NCI-H345 treated with DMSO at 0.1 percent for 48 hours (cell line): ENCODE measurements at regions not wholly inside any gene's neighbourhood (a gene's known extent, or its start where the extent isn't known, plus 50 kb on each side); places are given as distances from the start of the nearest gene placed in this dataset.

Experiments
- DNase-seq: peaks from one replicate; lab custom pipeline; 2025; ENCODE audit not compliant: unreplicated experiment; lab: John Stamatoyannopoulos, UW

DNA sequence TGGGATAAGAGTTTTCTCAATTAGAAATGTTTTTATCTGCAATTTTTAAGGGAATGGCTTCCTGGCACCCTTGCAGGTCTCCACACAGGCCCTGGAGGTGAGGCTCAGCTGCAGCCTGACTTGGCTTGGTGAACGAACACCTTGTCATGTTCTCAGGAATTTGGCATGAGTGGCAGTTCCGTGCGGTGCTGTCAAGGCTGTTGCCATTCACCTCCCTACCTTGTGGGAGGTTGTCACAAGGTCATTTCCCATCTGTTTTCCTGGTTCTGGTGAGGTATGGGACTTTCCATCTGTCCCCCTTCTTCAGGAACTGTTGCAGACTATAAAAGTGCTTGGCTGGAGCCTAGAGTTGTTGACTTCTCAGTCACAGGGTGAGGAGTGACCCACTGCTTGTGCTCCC, 82.9 kb downstream of the ELOVL4 start:
- no peak for DNase-seq

DNA sequence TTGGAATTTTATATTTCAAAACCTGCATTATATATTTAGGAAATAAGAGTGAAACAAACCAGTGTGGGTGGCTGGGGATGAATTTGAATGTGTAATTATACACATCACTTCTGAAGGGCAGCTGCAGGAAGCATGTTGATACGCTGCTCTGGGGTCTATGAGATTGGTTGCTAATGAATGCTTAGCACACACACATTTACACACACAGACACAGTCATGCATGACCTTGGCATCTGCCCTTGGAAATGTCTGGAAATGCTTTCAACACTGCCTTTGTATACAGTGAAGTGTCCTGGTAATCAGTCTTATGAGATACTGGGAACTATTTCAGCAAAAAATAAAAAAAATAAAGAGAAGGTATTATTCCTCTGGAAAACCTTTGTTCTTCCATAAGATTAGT, 83.4 kb downstream of the ELOVL4 start:
- DNase-seq = peak; percentile 27

DNA sequence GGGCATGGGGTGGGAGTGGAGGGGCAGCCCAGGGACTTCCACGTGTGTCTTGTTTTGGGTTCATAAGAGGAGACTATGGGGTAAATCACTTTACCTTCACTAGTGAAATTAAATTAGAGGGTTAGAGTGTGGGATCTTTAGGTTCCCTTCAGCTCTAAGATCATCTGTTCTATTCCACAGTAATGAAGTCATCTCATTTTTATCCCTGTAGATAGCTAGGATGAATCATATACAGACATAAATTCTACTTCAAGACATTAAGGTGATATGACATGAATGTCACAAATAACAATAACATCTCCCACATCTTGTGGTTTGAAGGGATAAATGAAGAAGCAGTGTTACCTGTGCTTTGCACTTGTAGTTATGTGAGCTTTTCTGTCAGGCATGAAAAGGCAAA, 83.8 kb downstream of the ELOVL4 start:
- no peak for DNase-seq

DNA sequence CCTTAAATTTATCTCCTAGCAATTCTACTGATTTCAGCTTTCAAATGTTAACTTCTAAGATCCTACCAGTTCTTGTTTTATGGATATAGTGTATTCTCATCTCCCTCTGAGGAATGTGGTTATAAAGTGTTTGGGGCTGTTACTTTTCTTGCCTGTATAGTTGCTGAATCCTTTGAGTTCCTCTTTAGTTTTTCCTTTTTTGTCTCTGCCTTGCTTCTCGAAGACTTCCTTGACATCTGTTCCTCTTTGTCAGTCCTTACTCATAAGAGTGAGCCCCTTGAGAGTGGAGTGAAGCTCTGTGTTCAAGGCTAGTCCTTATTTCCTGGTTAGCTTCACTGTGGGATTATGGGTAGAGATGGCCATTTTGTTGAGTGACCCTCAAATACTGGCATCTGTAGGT, 84.6 kb downstream of the ELOVL4 start:
- no peak for DNase-seq

DNA sequence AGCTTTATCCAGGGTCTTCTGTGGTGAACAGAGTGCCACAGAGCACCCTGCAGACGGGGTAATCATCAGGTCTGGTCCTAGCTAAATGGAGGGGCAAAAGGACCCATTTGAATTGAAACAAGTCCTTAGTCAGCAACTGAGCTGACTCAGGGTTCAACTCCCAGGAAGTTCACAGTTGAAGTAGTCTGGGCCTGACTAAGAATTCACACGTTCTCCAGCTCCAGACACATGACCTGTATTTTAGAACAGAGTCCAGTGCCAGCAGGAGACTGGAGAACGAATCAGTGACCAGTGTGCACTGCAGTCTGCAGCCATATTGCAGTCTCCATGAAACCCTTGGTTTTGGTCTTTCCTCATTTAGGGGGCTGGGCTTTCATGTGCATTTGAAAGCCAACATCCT, 85.2 kb downstream of the ELOVL4 start:
- no peak for DNase-seq

DNA sequence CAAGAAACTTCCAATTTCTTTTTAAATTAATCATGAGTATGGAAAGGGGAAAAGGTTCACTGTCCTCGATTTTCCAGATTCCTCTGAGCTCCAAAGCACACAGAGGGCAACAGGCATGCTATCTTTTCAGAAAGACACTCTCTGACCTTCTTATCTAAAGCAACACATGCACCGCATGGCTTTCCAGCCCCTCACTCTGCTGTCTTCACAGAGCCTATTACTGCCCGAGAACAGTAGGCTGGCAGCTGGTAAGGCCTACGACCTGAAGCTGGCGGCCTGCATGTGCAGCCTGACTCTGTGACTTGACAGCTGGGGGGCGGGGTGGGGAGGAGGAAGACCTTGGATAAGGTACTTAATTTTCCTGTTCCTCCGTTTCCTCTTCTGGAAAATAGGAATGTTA, 86.3 kb downstream of the ELOVL4 start:
- no peak for DNase-seq

DNA sequence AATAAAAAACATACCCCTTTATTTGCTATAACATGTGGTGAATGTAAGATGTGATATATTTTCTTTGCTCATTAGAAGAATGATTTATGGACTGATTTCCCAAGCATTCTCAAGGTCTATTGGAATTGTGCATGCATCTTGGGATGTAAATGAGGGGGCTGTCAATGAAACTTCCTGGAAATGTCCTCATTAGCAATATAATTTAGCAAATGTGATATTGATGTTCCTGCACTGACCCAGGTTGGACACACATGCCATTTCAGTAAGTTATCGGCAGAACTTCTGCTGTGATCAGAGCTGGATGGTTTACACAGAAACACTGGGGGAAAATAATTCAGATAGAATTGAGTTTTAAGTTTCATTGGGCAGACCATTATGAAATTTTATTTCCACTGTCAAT, 99.9 kb downstream of the ELOVL4 start:
- no peak for DNase-seq

DNA sequence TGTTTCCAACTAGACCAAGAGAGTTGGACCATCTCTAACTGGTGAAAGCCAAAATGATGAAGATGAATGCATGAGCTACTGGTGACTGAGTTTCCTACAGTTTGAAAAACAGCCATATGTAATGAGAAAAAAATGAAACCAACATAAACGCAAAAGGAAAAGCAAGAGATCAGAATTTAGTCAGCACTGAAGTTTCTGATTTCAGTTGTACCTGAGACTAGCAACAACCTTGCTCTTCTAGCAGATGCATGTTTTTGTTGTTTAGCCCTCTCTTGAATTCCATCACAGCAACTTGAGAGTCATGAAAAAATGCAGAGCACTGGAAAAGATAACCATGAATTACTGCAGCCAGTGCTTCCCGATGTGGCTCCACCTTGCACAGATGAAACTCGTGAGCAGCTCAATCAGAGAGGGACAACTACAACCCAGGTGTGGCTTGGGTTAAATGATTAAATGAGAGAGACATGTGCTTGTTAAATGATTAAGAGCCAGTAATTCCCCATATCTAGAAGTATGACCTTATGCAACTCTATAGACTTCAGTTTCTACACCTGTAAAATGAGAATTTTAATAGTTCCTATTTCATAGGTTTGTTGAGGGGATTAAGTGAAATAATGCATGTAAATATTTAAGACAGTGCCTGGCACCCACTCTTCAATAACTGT, 104.8 kb downstream of the ELOVL4 start:
- no peak for DNase-seq

DNA sequence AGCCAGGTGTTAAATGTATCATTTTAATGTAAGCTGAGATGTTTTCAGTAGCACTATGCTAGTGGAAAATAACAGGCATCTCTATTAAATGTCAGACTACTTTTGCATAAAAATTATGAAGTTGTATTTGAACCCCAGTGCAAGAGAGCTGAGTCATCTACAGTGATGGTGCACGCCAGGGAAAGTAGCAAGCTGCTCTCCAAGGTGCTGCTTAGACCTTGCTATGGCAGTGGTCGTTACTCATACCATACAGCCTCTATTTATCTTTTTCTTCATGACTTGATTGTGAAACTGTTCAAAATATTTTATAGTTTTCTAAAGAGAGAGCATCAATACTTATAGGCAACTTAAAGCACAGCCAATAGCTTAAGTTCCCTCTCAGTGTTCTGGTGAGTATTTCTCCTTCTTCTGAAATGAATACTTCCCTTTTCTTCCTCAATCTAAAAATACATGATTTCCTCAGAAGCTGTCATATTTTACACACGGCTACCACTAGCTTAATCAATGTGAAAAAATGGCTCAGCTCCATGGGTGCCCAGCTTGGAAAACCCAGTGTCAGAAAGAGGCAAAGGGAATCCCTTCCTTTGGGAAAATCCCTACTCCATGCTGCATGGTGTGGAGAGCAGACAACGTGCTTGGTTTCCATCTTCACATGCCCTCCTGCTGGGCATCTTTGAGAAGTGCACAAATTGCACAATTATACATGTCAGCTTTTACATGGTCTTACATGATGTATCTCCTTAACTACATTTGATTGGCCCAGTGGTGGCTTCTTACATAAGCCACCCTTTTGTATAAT, 105.6 kb downstream of the ELOVL4 start:
- DNase-seq = no peak

DNA sequence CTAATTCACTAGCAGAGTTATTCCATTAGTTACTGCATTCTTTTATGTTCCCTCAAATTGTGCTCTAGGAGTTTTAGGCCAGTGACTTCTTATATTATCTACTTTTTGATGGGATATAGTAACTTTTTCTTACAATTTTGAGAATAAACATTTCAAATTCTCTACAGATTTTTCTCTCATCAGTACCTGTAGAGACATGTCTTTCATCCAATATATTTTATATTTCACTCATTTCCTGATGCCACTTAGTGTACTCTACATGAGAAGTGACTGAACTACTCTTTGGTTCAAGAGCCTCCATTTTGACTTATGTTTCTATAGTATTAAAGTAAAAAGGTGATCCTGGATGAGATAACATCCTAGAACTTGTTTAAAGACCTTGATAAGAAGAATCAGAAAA, 108.5 kb downstream of the ELOVL4 start:
- DNase-seq = no peak

DNA sequence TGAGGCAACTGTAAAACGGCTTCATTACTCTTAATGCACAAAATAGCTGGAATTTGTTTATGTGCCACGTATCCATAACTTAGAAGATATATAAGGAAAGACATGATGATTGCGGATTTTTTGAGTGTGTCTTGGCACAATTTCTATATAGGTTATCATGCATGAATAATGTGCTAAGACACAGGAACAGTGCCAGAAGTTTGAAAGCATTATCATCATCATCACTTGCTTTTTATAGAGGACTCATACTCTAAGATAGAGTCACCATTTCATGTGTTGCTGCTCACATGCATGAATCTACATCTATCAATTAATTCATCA, 113.4 kb downstream of the ELOVL4 start:
- DNase-seq = no peak

DNA sequence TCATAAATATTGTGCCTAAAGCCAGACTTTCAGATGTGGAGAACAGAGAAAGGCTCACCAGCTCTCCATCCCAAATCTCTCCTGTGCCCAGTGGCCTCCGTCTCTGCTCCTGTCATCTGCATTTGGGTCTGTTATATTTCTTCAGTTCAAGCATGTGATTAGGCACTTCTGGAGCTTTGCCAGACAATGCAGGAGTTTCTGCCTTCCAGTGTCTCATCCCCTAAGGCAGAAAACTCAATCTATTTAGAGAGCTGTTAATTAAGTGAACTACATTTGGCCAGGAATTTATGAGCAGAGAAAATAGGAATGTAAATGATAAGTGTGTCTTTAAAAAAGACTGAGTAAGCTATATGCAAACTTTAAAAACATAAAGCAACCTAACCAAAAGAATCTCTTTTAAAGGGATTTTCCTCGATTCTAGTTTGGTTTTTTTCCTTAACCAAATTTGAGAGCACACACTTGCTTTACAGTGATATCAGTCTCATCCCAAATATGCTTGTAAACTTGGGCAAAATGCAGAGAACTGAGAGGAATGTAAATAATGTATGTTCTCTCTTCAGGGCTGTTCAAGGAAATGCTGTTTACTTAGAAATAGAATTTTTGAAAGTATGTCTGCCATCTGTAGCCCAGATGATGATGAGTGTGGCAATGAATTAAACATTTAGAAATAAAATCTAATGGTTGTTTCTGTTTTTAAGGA, 113.9 kb downstream of the ELOVL4 start:
- DNase-seq = no peak

DNA sequence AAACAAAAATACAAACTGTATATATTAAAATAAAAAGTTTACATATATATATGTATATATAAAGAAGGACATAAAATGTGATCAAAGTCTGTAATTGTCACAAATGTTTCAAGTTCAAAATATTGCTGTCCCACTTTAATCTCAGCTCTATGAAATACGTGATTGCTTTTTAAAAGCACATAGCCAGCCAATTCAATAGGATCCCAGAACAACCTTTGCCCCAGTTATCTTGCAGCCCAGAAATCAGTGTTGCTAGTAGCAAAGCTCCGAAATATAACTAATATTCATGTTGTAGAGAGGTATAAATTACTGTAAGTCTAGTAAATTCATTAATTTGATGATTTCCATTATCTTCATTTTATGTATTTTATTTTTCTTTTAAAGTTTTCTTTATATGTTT, 114.6 kb downstream of the ELOVL4 start:
- no peak for DNase-seq

DNA sequence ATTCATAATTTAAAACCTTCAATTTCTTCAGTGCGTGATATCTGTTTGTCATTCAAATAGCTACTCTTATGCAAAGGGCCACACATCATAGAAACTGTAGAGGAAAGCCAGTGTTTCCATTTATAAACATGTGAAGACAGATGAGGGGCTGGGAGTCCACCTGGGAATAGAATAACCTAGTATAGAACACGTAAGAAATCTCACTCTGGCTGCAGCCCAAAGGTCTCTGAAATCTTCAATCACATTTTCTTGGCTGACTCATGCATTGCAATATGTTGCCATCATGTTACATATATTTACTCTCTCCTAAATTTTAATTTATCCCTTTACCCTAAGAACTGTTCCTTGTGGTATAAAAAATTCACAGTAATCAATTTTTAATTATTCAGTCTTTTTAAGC, 123.2 kb downstream of the ELOVL4 start:
- DNase-seq = no peak

DNA sequence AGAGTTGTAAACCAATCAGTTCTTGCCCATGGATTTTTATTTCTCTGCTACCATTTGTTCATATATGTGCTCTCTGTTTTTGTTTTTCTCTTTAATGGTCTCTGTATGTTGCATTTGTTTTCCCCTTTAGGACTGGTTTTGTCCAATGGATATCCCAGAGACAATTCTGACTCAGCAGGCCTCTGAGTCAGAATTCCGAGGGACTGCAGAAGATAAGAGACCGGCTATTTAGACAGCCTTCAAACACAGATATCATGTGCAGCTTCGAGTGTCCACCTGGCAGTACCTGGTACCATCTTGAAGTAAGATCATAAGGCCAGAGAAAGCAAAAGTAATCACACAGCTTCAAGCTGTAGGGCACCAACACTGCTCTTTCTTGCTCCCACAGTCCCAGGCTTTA, 125.5 kb downstream of the ELOVL4 start:
- no peak for DNase-seq

DNA sequence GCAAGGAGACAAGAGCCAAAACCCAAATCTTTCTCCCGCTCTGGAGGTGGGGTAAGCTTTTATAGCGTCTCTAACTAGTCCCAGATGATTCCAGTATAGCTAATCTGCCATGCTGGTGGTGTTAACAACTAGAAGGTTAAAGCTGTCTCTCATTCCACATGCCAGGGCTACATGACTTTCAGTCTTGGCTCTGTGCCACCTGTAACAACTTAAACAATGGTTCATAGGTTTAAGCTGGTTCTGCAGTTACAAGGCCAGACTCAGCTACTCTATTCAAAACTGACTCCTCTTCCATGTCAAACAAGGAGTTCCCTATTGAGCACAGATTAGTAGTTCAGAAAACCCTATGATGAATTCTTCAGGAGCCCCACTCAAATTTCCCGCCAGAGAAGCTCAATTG, 128.9 kb downstream of the ELOVL4 start:
- DNase-seq = no peak

DNA sequence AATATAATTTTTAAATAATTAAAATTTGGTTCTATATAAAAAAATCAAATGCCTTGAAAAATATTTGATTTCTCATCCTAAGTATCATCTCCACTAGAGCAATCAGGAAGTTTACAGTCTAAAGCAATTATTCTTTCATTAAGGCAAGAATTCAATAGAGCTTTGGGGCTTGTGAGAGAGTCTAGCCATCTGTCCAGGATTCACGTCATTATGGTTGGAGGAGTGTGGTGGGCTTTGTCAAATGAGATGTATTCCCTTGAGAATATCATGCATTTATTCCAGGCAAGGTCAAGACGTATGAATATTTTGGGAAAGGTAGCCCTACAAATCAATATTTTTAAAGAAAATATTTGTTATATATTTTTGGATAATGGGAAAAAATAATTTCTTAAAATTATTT, 132.4 kb downstream of the ELOVL4 start:
- no peak for DNase-seq

DNA sequence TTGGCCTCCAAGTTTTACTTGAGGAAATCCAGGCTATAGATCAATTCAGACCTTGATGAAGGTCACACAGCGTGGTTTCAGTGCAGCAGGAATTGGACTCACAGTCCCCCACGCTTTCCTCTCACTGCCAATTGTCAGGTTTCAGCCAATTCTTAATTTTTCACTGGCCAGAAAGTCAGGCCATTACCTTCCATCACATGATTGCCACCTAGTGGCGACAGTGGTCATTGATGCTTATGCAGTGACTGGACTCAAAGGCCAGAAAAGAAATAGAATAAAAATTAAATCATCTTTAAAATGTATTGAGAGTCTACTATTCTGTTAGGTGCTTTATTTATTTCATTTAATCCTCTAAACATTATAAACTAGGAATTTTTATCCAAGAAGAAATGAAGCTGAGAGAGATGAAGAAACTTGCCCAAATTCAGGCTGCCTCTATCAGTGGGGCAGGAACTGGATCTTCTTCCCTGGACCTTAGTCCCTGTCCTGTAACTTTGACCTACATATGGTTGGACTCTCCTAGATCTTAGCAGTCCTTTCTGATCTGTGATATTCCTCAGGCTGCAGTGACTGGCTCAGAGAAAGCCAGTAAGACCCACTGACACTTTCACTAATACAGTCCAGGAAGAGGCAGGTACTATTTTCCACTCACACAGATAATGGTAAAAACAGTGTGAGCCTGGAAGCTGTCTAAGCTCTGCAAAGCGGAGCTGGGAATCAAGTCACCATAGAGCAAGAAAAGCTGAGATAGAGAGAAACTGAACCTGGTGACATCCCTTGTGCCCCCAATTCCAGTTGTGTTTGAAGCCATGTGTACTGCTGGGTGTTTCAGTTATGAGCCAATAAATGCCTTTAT, 133.3 kb downstream of the ELOVL4 start:
- DNase-seq = peak; percentile 71

DNA sequence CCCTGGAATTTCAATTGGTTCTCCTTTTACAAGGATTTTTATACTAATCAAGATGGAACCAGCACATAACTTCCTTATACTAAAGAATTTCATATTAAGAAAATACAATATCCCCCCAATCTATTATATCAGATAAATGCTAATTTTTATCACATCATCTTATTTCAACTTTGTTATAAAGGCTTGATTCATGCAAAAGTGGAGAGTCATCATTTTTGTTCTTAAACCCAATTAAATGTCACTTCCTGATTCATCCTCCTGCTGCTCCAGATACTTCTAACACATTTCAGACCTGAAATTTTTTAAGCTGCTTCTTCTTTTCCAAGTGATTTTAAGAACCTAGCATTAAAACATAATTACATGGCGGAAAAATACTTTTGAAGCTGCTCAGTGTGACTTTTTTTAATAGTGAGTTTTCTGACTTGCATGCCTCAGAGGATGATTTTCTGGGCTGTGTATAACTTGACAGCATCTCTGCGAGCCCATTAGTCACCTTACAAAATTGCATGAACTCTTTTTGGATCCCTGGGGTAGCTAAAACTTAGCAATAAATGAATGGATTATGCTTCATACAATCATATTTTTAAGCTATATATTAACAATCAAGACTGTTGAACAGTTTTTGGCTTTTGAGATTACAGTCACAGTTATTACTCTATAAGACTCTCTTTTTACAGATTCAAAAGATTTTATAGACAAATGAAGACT, 134.1 kb downstream of the ELOVL4 start:
- DNase-seq = no peak

DNA sequence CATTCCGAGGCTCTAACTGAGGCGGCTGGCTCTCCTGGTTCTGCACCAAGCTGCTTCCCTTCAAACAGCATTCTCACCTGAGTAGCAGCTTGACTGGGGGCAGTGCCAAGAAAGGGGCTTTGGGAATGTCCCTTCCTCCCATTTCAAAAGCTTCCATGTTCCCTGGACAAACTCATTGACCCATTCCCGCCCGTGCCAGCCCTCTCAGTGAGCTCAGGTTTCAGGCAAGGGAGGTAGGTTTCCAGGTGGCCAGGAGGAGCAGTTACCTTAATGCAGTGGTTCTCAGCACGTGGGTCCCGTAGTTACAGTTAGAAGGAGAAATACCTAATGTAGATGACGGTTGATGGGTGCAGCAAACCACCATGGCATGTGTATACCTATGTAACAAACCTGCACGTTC, 135.2 kb downstream of the ELOVL4 start:
- no peak for DNase-seq

DNA sequence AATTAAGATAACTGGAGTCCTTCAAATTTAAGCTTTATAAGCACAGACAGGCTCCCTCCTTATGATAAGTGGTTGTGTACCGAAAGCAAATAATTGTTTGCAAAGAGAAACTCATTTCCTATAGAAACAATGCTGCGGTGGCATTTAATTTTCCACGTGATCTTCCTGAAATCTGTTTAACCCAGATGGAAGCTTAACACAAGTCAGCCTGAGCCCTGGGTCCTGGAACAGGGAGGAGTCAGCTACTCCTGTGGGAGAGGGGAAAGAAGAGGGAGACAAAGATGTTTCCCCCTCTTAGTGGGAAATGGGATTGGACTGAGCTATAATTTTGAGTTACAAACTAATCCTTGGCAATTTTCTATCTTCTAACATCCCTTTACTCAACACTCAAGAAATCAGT, 136.5 kb downstream of the ELOVL4 start:
- DNase-seq = peak; percentile 59
